ENCODE measurements at regions not wholly inside any gene's neighbourhood (a gene's known extent, or its start where the extent isn't known, plus 50 kb on each side); places are given as distances from the start of the nearest gene placed in this dataset.
"Not testable (repeated sequence)": the region's sequence is repeated elsewhere in the genome, so short reads cannot be mapped to it uniquely, and the experiment has no call there.

- Mint-ChIP-seq H3K27ac (peak overlapping the region; percentile 95), H3K9me3 (no peaks in the 10 kb centered on the region), H3K36me3 (peaks cover 2% of the 10 kb centered on the region), H3K27me3 (peaks cover 3% of the 10 kb centered on the region), H3K4me3 (peak overlapping the region; percentile 82), H3K4me1 (ENCODE audit: low read depth) (peaks cover 30% of the 10 kb centered on the region)
- peak; percentile 77 for DNase-seq
- CTCF ChIA-PET, result interaction anchor here (0.7 to 2.3 kb wide), 10 partner anchors 9 to 258 kb away, joined by 3 to 12 read pairs (median 6); a partner anchor contains a TSS
- intact Hi-C loops (cut with micrococcal nuclease), result loop anchor here (1.0 to 2.0 kb wide), 3 partner anchors 11 to 30 kb away; a partner anchor contains a TSS
- POLR2A ChIA-PET, result interaction anchor here (1.2 to 10.6 kb wide), 17 partner anchors 8 to 945 kb away, joined by 3 to 258 read pairs (median 13); a partner anchor contains a TSS
Measured at GRCh38 chr6:26187981-26188635, 100.9 kb downstream of the HFE start.

GRCh38 chr6:26191512-26191911, 104.3 kb downstream of the HFE start:
- intact Hi-C loops (cut with micrococcal nuclease), result not testable (repeated sequence)
- POLR2A ChIA-PET, result interaction anchor here (2.0 to 10.6 kb wide), 2 partner anchors 6 to 24 kb away, joined by 5 to 258 read pairs; a partner anchor contains a TSS

GRCh38 chr6:26193467-26194328, 106.5 kb downstream of the HFE start:
- Mint-ChIP-seq H3K4me3 (no peak overlapping the region), H3K9me3 (no peaks in the 10 kb centered on the region), H3K36me3 (peaks cover 26% of the 10 kb centered on the region), H3K27me3 (peaks cover 3% of the 10 kb centered on the region), H3K4me1 (ENCODE audit: low read depth) (peaks cover 23% of the 10 kb centered on the region), H3K27ac (peak overlapping the region; percentile 3)
- ChIA-PET CTCF (interaction anchor here (2.3 to 6.3 kb wide), 2 partner anchors 18 to 22 kb away, joined by 10 to 37 read pairs; a partner anchor contains a TSS), POLR2A (interaction anchor here (0.6 to 9.3 kb wide), 6 partner anchors 7 to 70 kb away, joined by 3 to 336 read pairs (median 184); a partner anchor contains a TSS)
- DNase-seq, result no peak
- intact Hi-C loops (cut with micrococcal nuclease), result no loop called here

More at GRCh38 chr6:26191512-26191911, 104.3 kb downstream of the HFE start:
- H3K36me3 Mint-ChIP-seq, result peaks cover 12% of the 10 kb centered on the region
- not testable (repeated sequence) for H3K27ac Mint-ChIP-seq, H3K27me3 Mint-ChIP-seq, H3K9me3 Mint-ChIP-seq, H3K4me3 Mint-ChIP-seq, DNase-seq
- CTCF ChIA-PET, result interaction anchor here (1.1 to 1.3 kb wide), 3 partner anchors 8 to 59 kb away, joined by 3 read pairs; a partner anchor contains a TSS
- H3K4me1 Mint-ChIP-seq (ENCODE audit: low read depth), result peaks cover 27% of the 10 kb centered on the region

- no peak for DNase-seq
- peaks cover 23% of the 10 kb centered on the region for H3K4me1 Mint-ChIP-seq (ENCODE audit: low read depth)
- CTCF ChIA-PET, result interaction anchor here (1.5 to 6.3 kb wide), 3 partner anchors 11 to 22 kb away, joined by 8 to 37 read pairs (median 10); a partner anchor contains a TSS
- no peak overlapping the region for H3K4me3 Mint-ChIP-seq
- peaks cover 3% of the 10 kb centered on the region for H3K27me3 Mint-ChIP-seq
- POLR2A ChIA-PET, result interaction anchor here (1.1 to 9.3 kb wide), 11 partner anchors 8 to 151 kb away, joined by 3 to 336 read pairs (median 125); a partner anchor contains a TSS
- H3K9me3 Mint-ChIP-seq, result no peaks in the 10 kb centered on the region
- intact Hi-C loops (cut with micrococcal nuclease), result no loop called here
- H3K36me3 Mint-ChIP-seq, result peaks cover 29% of the 10 kb centered on the region
- peak overlapping the region; percentile 99 for H3K27ac Mint-ChIP-seq
Measured at GRCh38 chr6:26194329-26194701, 107.1 kb downstream of the HFE start.

- intact Hi-C loops (cut with micrococcal nuclease), result loop anchor here (5.0 kb wide), 3 partner anchors 163 to 1697 kb away; a partner anchor contains a TSS
- H3K27ac Mint-ChIP-seq, result peak overlapping the region; percentile 99
- H3K27me3 Mint-ChIP-seq, result peaks cover 3% of the 10 kb centered on the region
- no peak for DNase-seq
- peaks cover 25% of the 10 kb centered on the region for H3K4me1 Mint-ChIP-seq (ENCODE audit: low read depth)
- H3K36me3 Mint-ChIP-seq, result peaks cover 29% of the 10 kb centered on the region
- ChIA-PET POLR2A (interaction anchor here (0.7 to 9.3 kb wide), 14 partner anchors 8 to 178 kb away, joined by 3 to 336 read pairs (median 77); a partner anchor contains a TSS), CTCF (interaction anchor here (1.5 to 6.3 kb wide), 4 partner anchors 12 to 55 kb away, joined by 6 to 37 read pairs (median 9); a partner anchor contains a TSS)
- peak overlapping the region; percentile 86 for H3K4me3 Mint-ChIP-seq
- H3K9me3 Mint-ChIP-seq, result no peaks in the 10 kb centered on the region
Measured at GRCh38 chr6:26194816-26195375, 107.7 kb downstream of the HFE start.

- Mint-ChIP-seq H3K36me3 (peaks cover 29% of the 10 kb centered on the region), H3K27me3 (peaks cover 3% of the 10 kb centered on the region), H3K4me1 (ENCODE audit: low read depth) (peaks cover 29% of the 10 kb centered on the region), H3K9me3 (no peaks in the 10 kb centered on the region), H3K27ac (peak overlapping the region; percentile 99), H3K4me3 (peak overlapping the region; percentile 86)
- ChIA-PET POLR2A (interaction anchor here (0.7 to 9.3 kb wide), 17 partner anchors 9 to 1642 kb away, joined by 3 to 336 read pairs (median 28); a partner anchor contains a TSS), CTCF (interaction anchor here (1.5 to 6.3 kb wide), 4 partner anchors 13 to 55 kb away, joined by 6 to 37 read pairs (median 9); a partner anchor contains a TSS)
- intact Hi-C loops (cut with micrococcal nuclease), result loop anchor here (5.0 kb wide), 3 partner anchors 163 to 1697 kb away; a partner anchor contains a TSS
- peak; percentile 89 for DNase-seq
Measured at GRCh38 chr6:26195376-26195923, 108.2 kb downstream of the HFE start.

GRCh38 chr6:26195924-26196845, 109.0 kb downstream of the HFE start:
- peak overlapping the region; percentile 99 for H3K27ac Mint-ChIP-seq
- peaks cover 3% of the 10 kb centered on the region for H3K27me3 Mint-ChIP-seq
- H3K4me1 Mint-ChIP-seq (ENCODE audit: low read depth), result peaks cover 31% of the 10 kb centered on the region
- POLR2A ChIA-PET, result interaction anchor here (0.7 to 9.3 kb wide), 25 partner anchors 8 to 1641 kb away, joined by 3 to 336 read pairs (median 16); a partner anchor contains a TSS
- intact Hi-C loops (cut with micrococcal nuclease), result loop anchor here (5.0 kb wide), 3 partner anchors 164 to 1696 kb away; a partner anchor contains a TSS
- peaks cover 29% of the 10 kb centered on the region for H3K36me3 Mint-ChIP-seq
- no peaks in the 10 kb centered on the region for H3K9me3 Mint-ChIP-seq
- CTCF ChIA-PET, result interaction anchor here (1.0 to 6.3 kb wide), 9 partner anchors 9 to 62 kb away, joined by 3 to 37 read pairs (median 6); a partner anchor contains a TSS
- peak; percentile 74 for DNase-seq
- peak overlapping the region; percentile 86 for H3K4me3 Mint-ChIP-seq

- ChIA-PET POLR2A (interaction anchor here (0.7 to 9.3 kb wide), 25 partner anchors 8 to 1640 kb away, joined by 3 to 336 read pairs (median 19); a partner anchor contains a TSS), CTCF (interaction anchor here (0.7 to 6.3 kb wide), 11 partner anchors 8 to 151 kb away, joined by 3 to 37 read pairs (median 5); a partner anchor contains a TSS)
- H3K4me1 Mint-ChIP-seq (ENCODE audit: low read depth), result peaks cover 31% of the 10 kb centered on the region
- peak; percentile 84 for DNase-seq
- peak overlapping the region; percentile 86 for H3K4me3 Mint-ChIP-seq
- intact Hi-C loops (cut with micrococcal nuclease), result loop anchor here (1.0 to 5.0 kb wide), 5 partner anchors 8 to 1695 kb away; a partner anchor contains a TSS
- peaks cover 3% of the 10 kb centered on the region for H3K27me3 Mint-ChIP-seq
- H3K9me3 Mint-ChIP-seq, result no peaks in the 10 kb centered on the region
- peak overlapping the region; percentile 99 for H3K27ac Mint-ChIP-seq
- peaks cover 29% of the 10 kb centered on the region for H3K36me3 Mint-ChIP-seq
Measured at GRCh38 chr6:26196846-26197635, 109.8 kb downstream of the HFE start.

GRCh38 chr6:26197636-26197932, 110.4 kb downstream of the HFE start:
- H3K27ac Mint-ChIP-seq, result peak overlapping the region; percentile 99
- no peak for DNase-seq
- H3K4me1 Mint-ChIP-seq (ENCODE audit: low read depth), result peaks cover 33% of the 10 kb centered on the region
- peaks cover 3% of the 10 kb centered on the region for H3K27me3 Mint-ChIP-seq
- intact Hi-C loops (cut with micrococcal nuclease), result loop anchor here (1.0 to 5.0 kb wide), 5 partner anchors 8 to 1695 kb away; a partner anchor contains a TSS
- peaks cover 29% of the 10 kb centered on the region for H3K36me3 Mint-ChIP-seq
- H3K4me3 Mint-ChIP-seq, result peak overlapping the region; percentile 86
- no peaks in the 10 kb centered on the region for H3K9me3 Mint-ChIP-seq
- ChIA-PET POLR2A (interaction anchor here (0.9 to 9.3 kb wide), 23 partner anchors 7 to 1693 kb away, joined by 3 to 336 read pairs (median 20); a partner anchor contains a TSS), CTCF (interaction anchor here (0.7 to 6.3 kb wide), 10 partner anchors 9 to 171 kb away, joined by 3 to 37 read pairs (median 5); a partner anchor contains a TSS)
